ENCODE measurements at regions not wholly inside any gene's neighbourhood (a gene's known extent, or its start where the extent isn't known, plus 50 kb on each side); places are given as distances from the start of the nearest gene placed in this dataset.

- no peak for DNase-seq (ENCODE audit: low spot score)
Measured at GRCh38 chr15:39363761-39364586, 216.9 kb upstream of the THBS1 start.

GRCh38 chr15:39364721-39365120 is 216.2 kb upstream of the THBS1 start:
- no peak for DNase-seq (ENCODE audit: low spot score)

GRCh38 chr15:39365161-39365560 is 215.7 kb upstream of the THBS1 start:
- no peak for DNase-seq (ENCODE audit: low spot score)

GRCh38 chr15:39365873-39366272 is 215.0 kb upstream of the THBS1 start:
- no peak for DNase-seq (ENCODE audit: low spot score)

GRCh38 chr15:39367596-39367995 is 213.3 kb upstream of the THBS1 start:
- DNase-seq (ENCODE audit: low spot score), result no peak

- DNase-seq (ENCODE audit: low spot score), result no peak
Measured at GRCh38 chr15:39369768-39370167, 211.1 kb upstream of the THBS1 start.

GRCh38 chr15:39376371-39376909 is 204.4 kb upstream of the THBS1 start:
- DNase-seq (ENCODE audit: low spot score), result no peak

- no peak for DNase-seq (ENCODE audit: low spot score)
Measured at GRCh38 chr15:39381517-39381916, 199.4 kb upstream of the THBS1 start.

GRCh38 chr15:39388118-39388517 is 192.8 kb upstream of the THBS1 start:
- no peak for DNase-seq (ENCODE audit: low spot score)

- DNase-seq (ENCODE audit: low spot score), result no peak
Measured at GRCh38 chr15:39391230-39391629, 189.6 kb upstream of the THBS1 start.

- DNase-seq (ENCODE audit: low spot score), result no peak
Measured at GRCh38 chr15:39392469-39393047, 188.3 kb upstream of the THBS1 start.

- no peak for DNase-seq (ENCODE audit: low spot score)
Measured at GRCh38 chr15:39393575-39394335, 187.1 kb upstream of the THBS1 start.

- no peak for DNase-seq (ENCODE audit: low spot score)
Measured at GRCh38 chr15:39394496-39394895, 186.4 kb upstream of the THBS1 start.

GRCh38 chr15:39396979-39397615 is 183.8 kb upstream of the THBS1 start:
- no peak for DNase-seq (ENCODE audit: low spot score)

- DNase-seq (ENCODE audit: low spot score), result no peak
Measured at GRCh38 chr15:39397883-39398282, 183.0 kb upstream of the THBS1 start.

- no peak for DNase-seq (ENCODE audit: low spot score)
Measured at GRCh38 chr15:39399600-39399999, 181.3 kb upstream of the THBS1 start.

- no peak for DNase-seq (ENCODE audit: low spot score)
Measured at GRCh38 chr15:39400002-39400401, 180.9 kb upstream of the THBS1 start.

GRCh38 chr15:39400821-39401550 is 179.9 kb upstream of the THBS1 start:
- no peak for DNase-seq (ENCODE audit: low spot score)

- no peak for DNase-seq (ENCODE audit: low spot score)
Measured at GRCh38 chr15:39403640-39404117, 177.2 kb upstream of the THBS1 start.

GRCh38 chr15:39404767-39405181 is 176.1 kb upstream of the THBS1 start:
- no peak for DNase-seq (ENCODE audit: low spot score)

GRCh38 chr15:39406485-39406884 is 174.4 kb upstream of the THBS1 start:
- no peak for DNase-seq (ENCODE audit: low spot score)
